Sigmoid colon (tissue), 4 donors: ENCODE measurements at regions not wholly inside any gene's neighbourhood (a gene's known extent, or its start where the extent isn't known, plus 50 kb on each side); places are given as distances from the start of the nearest gene placed in this dataset.

Experiments used
- EP300 ChIP-seq, 4 donors: sonication (generic); formaldehyde crosslinking; IDR thresholded peaks; one replicate each; pipeline ENCODE4 v1.6.1; 2017; ENCODE audit warnings: antibody characterized with exemption in 4 of 4
- POLR2A ChIP-seq, 2 donors: fragments of 450-650 bp; IDR thresholded peaks; one replicate each; pipeline ENCODE4 v1.6.1; 2016; ENCODE audit warnings: antibody characterized with exemption in 2 of 2, mild to moderate bottlenecking in 2 of 2, moderate library complexity in 2 of 2
- POLR2AphosphoS5 ChIP-seq, 4 donors: sonication (generic); formaldehyde crosslinking; IDR thresholded peaks; one replicate each; pipeline ENCODE4 v1.6.1; 2017; ENCODE audit warnings: antibody characterized with exemption in 4 of 4
- TF ChIP-seq, protein P1 (sequence below), 4 experiments: fragments of 450-650 bp in 3 of 4; fragments of 200-600 bp in 1 of 4; IDR thresholded peaks; one replicate each; pipeline ENCODE4 v1.5.1; 2016 to 2019; ENCODE audit warnings: antibody characterized with exemption in 4 of 4, mild to moderate bottlenecking in 3 of 4, moderate library complexity in 2 of 4

DNA sequence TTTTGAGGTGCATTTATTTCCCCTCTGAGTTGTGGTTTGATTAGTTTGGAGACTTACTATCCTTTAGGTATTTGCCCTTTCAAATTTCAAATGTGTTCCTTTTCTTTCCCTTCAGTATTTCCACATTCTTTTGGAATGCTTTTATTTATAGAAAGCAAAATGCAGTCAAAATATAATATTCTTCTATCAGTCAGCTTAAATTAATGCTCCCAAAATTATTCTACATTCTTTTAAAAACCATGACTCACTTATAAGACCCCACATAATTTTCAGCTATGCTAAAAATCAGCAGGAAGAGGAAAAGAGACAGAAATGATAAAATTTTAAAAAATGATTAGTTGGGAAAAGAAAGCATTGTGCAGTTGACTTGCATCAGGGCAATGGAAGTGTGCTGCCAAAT, 180.0 kb upstream of the SMLR1 start:
- TF ChIP-seq, protein P1, sequence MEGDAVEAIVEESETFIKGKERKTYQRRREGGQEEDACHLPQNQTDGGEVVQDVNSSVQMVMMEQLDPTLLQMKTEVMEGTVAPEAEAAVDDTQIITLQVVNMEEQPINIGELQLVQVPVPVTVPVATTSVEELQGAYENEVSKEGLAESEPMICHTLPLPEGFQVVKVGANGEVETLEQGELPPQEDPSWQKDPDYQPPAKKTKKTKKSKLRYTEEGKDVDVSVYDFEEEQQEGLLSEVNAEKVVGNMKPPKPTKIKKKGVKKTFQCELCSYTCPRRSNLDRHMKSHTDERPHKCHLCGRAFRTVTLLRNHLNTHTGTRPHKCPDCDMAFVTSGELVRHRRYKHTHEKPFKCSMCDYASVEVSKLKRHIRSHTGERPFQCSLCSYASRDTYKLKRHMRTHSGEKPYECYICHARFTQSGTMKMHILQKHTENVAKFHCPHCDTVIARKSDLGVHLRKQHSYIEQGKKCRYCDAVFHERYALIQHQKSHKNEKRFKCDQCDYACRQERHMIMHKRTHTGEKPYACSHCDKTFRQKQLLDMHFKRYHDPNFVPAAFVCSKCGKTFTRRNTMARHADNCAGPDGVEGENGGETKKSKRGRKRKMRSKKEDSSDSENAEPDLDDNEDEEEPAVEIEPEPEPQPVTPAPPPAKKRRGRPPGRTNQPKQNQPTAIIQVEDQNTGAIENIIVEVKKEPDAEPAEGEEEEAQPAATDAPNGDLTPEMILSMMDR (IDR thresholded peaks at IDR 0.05): no peak
- TF ChIP-seq POLR2A (IDR thresholded peaks at IDR 0.05) (no peak), EP300 (IDR thresholded peaks at IDR 0.05) (no peak), POLR2AphosphoS5 (IDR thresholded peaks at IDR 0.05) (no peak)
